22Rv1 (cell line): ENCODE measurements at regions not wholly inside any gene's neighbourhood (a gene's known extent, or its start where the extent isn't known, plus 50 kb on each side); places are given as distances from the start of the nearest gene placed in this dataset.

Experiments
- ZFX ChIP-seq: fragments of 450-650 bp; IDR thresholded peaks from 2 replicates; pipeline ENCODE4 v1.6.1; 2017; ENCODE audit warnings: antibody characterized with exemption, borderline replicate concordance
- TF ChIP-seq, protein P1 (sequence below): fragments of 450-650 bp; IDR thresholded peaks from 2 replicates; pipeline ENCODE4 v1.5.1; 2017; ENCODE audit warnings: mild to moderate bottlenecking

DNA sequence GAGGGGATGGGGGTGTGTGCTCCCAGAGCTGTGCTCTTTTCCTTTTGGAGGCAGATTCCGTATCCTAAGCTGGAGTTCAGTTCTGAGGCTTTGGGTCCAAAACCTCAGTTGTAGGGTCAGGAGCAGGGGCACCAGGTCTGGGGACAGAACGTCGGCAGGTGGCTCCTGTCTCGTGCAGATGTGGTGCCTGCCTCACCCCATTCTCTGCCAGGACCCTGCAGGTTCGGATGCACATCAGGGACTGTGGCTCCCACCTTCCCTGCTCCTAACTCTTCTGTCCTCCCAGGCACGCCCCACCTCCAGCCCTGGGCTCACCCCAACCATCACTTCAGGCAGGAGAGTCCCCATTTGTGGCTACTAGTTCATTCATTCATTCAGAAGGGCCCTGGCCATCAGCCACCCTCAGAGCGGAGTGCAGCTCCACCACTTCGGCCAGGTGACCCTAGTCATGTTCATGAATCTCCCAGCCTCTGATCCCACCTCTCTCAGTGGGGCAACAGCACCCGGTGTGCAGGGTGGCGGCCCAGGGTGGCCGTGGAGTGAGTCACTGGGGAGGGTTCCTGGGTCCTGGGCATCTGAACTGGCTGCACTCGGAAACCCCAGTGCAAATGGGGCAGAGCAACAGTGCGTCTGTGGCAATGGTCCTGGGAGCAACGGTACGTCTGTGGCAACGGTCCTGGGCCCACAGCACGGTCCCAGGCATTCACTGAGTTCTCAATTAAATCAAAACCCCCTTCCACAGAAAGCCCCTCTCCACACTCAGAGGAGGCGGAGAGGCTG is 100.8 kb upstream of the FAM20C start:
- no peak for TF ChIP-seq ZFX
- TF ChIP-seq, protein P1, sequence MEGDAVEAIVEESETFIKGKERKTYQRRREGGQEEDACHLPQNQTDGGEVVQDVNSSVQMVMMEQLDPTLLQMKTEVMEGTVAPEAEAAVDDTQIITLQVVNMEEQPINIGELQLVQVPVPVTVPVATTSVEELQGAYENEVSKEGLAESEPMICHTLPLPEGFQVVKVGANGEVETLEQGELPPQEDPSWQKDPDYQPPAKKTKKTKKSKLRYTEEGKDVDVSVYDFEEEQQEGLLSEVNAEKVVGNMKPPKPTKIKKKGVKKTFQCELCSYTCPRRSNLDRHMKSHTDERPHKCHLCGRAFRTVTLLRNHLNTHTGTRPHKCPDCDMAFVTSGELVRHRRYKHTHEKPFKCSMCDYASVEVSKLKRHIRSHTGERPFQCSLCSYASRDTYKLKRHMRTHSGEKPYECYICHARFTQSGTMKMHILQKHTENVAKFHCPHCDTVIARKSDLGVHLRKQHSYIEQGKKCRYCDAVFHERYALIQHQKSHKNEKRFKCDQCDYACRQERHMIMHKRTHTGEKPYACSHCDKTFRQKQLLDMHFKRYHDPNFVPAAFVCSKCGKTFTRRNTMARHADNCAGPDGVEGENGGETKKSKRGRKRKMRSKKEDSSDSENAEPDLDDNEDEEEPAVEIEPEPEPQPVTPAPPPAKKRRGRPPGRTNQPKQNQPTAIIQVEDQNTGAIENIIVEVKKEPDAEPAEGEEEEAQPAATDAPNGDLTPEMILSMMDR: no peak
